ENCODE measurements at regions not wholly inside any gene's neighbourhood (a gene's known extent, or its start where the extent isn't known, plus 50 kb on each side); places are given as distances from the start of the nearest gene placed in this dataset.

DNA sequence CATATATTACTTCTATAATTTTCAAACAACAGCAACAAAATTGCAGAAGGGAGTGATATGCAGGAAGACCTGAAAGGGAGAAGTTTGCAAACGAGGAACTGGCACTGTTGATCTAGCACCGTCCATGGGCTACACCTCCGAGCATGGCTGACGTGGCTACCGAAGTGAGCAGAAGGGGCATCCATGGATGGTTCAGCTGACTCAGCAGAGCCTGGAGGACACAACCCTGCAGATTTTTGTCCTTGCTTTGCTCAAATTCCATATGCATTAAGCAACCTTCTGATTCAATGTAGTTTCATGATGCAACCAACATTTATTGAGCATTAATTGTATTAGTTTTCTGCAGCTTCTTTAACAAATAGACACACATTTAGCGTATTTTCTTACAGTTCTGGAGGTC lies 191.2 kb downstream of the C1orf94 start:
- TF ChIP-seq SP1 (IDR thresholded peaks at IDR 0.05) (no peak), ZNF384 (IDR thresholded peaks at IDR 0.05) (no peak), SUZ12 (IDR thresholded peaks at IDR 0.05) (no peak), ELF4 (IDR thresholded peaks at IDR 0.05) (no peak), PKNOX1 (IDR thresholded peaks at IDR 0.05) (no peak), FOXM1 (IDR thresholded peaks at IDR 0.05; ENCODE audit: borderline replicate concordance) (no peak), HDGF (IDR thresholded peaks at IDR 0.05; ENCODE audit: borderline replicate concordance) (no peak), TARDBP (IDR thresholded peaks at IDR 0.05) (no peak), BHLHE40 (IDR thresholded peaks at IDR 0.05; ENCODE audit: borderline replicate concordance) (no peak)
